A549 (cell line): ENCODE measurements at regions not wholly inside any gene's neighbourhood (a gene's known extent, or its start where the extent isn't known, plus 50 kb on each side); places are given as distances from the start of the nearest gene placed in this dataset.

Experiments used
- ATAC-seq, 2 experiments: fragments of 200-7000 bp in 1 of 2; fragments of >200 bp in 1 of 2; cut with Nextera tagmentation in 1 of 2; cut with Tn5 transposase in 1 of 2; 3 replicates each; pipeline versions ENCODE4 v1.8.0 to v1.9.1; 2018 to 2020; ENCODE audit warnings: mild to moderate bottlenecking in 1 of 2, moderate library complexity in 1 of 2
- CTCF ChIA-PET: fragments of 300-600 bp; sonication (Branson Sonifier 250); formaldehyde crosslinking; extraction: SDS; loops from one replicate; lab custom pipeline; 2021; ENCODE audit warnings: antibody characterized with exemption, inconsistent platforms; lab: Yijun Ruan, JAX
- POLR2A ChIA-PET: fragments of 350-600 bp; formaldehyde crosslinking; extraction: SDS; loops from one replicate; lab custom pipeline; 2021; ENCODE audit warnings: antibody characterized with exemption, inconsistent platforms; lab: Yijun Ruan, JAX
- DNase-seq, 2 experiments: peaks; one replicate each; pipeline versions ENCODE4 v3.0.0 to v3.0.0-alpha.2; 2011 to 2016; ENCODE audit warnings: low read depth in 1 of 2, low spot score in 1 of 2
- FAIRE-seq: peaks from 2 replicates; lab custom pipeline; 2011; peaks lifted over from hg19 to GRCh38; lab: Jason Lieb, UNC
- H3K27ac ChIP-seq, 2 experiments: fragments of >200 bp; sonication (Bioruptor Twin); formaldehyde crosslinking; 3 replicates each; pipeline ENCODE4 v1.5.1; 2016 to 2017
- H3K4me1 ChIP-seq: fragments of >200 bp; sonication (Bioruptor Twin); formaldehyde crosslinking; 3 replicates; pipeline ENCODE4 v1.6.1; 2016
- H3K4me2 ChIP-seq: fragments of >200 bp; sonication (Bioruptor Twin); formaldehyde crosslinking; 3 replicates; pipeline ENCODE4 v1.6.1; 2016
- H3K4me3 ChIP-seq: fragments of >200 bp; sonication (Bioruptor Twin); formaldehyde crosslinking; 3 replicates; pipeline ENCODE4 v1.5.1; 2016
- H3K9me3 ChIP-seq: fragments of >200 bp; sonication (Bioruptor Twin); formaldehyde crosslinking; 3 replicates; pipeline ENCODE4 v1.6.1; 2016
- CBX2 ChIP-seq: fragments of 200-600 bp; sonication (generic); IDR thresholded peaks from 2 replicates; pipeline ENCODE4 v1.6.1; 2016; ENCODE audit warnings: low read depth, mild to moderate bottlenecking, borderline replicate concordance
- CBX8 ChIP-seq: fragments of 200-600 bp; sonication (generic); IDR thresholded peaks from 2 replicates; pipeline ENCODE4 v1.6.1; 2016
- FOSB ChIP-seq: fragments of 250-450 bp; sonication (Bioruptor Pico); IDR thresholded peaks from 2 replicates; pipeline ENCODE4 v1.5.0; 2020; ENCODE audit warnings: mild to moderate bottlenecking, moderate library complexity
- HEYL ChIP-seq: fragments of 250-450 bp; sonication (Bioruptor Pico); IDR thresholded peaks from 2 replicates; pipeline ENCODE4 v1.8.0; 2021; ENCODE audit warnings: mild to moderate bottlenecking, moderate library complexity
- HOXB5 ChIP-seq: fragments of 250-450 bp; sonication (Bioruptor Pico); IDR thresholded peaks from 2 replicates; pipeline ENCODE4 v1.5.0; 2020; ENCODE audit warnings: mild to moderate bottlenecking, moderate library complexity
- JUNB ChIP-seq: fragments of >200 bp; sonication (Bioruptor Twin); formaldehyde crosslinking; IDR thresholded peaks from 2 replicates; pipeline ENCODE4 v1.6.1; 2016
- KDM1A ChIP-seq: fragments of 200-600 bp; sonication (generic); IDR thresholded peaks from 2 replicates; pipeline ENCODE4 v1.6.1; 2016; ENCODE audit warnings: low read depth, mild to moderate bottlenecking
- MYC ChIP-seq: IDR thresholded peaks from 2 replicates; pipeline ENCODE4 v1.6.1; 2012; ENCODE audit warnings: mild to moderate bottlenecking, inconsistent platforms, low read length, improper control_type of control experiment, borderline replicate concordance
- NPAS2 ChIP-seq: fragments of 250-450 bp; sonication (Bioruptor Pico); IDR thresholded peaks from 2 replicates; pipeline ENCODE4 v1.8.0; 2022; ENCODE audit warnings: mild to moderate bottlenecking, moderate library complexity, borderline replicate concordance
- POLR2A ChIP-seq: IDR thresholded peaks from 2 replicates; pipeline ENCODE4 v1.6.1; 2012; ENCODE audit warnings: mild to moderate bottlenecking, low read length
- POLR2AphosphoS2 ChIP-seq: conservative IDR thresholded peaks from 2 replicates; pipeline ENCODE4 v1.6.1; 2012; ENCODE audit warnings: low read length, improper control_type of control experiment, inconsistent platforms
- TFCP2L1 ChIP-seq: fragments of 250-450 bp; sonication (Bioruptor Pico); IDR thresholded peaks from 2 replicates; pipeline ENCODE4 v1.5.0; 2021; ENCODE audit warnings: mild to moderate bottlenecking
- TP53 ChIP-seq: fragments of 250-450 bp; sonication (Bioruptor Pico); IDR thresholded peaks from 2 replicates; pipeline ENCODE4 v1.5.0; 2021; ENCODE audit warnings: mild to moderate bottlenecking, moderate library complexity
- WGBS: methylation state at CpG from one replicate; pipeline ENCODE4 v1.1.6; 2017; ENCODE audit errors: missing lambda C conversion rate; 5-methylcytosine and 5-hydroxymethylcytosine counted together
- TF ChIP-seq, protein P1 (sequence below): fragments of 150-350 bp; IDR thresholded peaks from 2 replicates; pipeline ENCODE4 v1.6.1; 2014; ENCODE audit warnings: low read depth, mild to moderate bottlenecking, low read length
- TF ChIP-seq, protein P2 (sequence below): IDR thresholded peaks from 2 replicates; pipeline ENCODE4 v1.6.1; 2012; ENCODE audit warnings: low read depth, borderline replicate concordance
- TF ChIP-seq, protein P3 (sequence below): IDR thresholded peaks from 2 replicates; pipeline ENCODE4 v1.6.1; 2012
- TF ChIP-seq, protein P4 (sequence below): IDR thresholded peaks from 2 replicates; pipeline ENCODE4 v1.6.1; 2012
- TF ChIP-seq, protein P5 (sequence below): fragments of 200-600 bp; sonication (generic); IDR thresholded peaks from 2 replicates; pipeline ENCODE4 v1.6.1; 2016; ENCODE audit warnings: antibody characterized with exemption, mild to moderate bottlenecking, moderate library complexity

DNA sequence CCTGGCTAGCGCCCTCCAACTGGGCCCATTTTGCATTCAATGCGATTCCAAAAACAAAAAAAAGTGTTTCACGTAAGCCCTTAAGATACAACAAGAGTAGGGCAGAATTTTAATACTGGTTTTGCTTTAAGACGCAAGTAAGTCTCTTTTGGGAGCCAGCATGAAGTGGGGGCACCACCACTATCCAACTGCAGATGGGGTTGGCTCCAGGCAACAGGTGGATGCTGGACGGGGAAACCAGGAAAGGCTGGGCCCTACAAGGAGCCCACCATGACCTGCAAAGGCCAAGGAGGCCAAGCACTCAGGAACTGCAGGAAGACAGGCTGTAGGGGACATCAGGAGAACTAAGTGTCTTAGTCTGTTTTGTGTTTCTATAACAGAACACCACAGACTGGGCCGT lies 86.5 kb upstream of the INSIG1 start:
- H3K9me3 ChIP-seq, result no peaks in the 10 kb centered on the region
- no peak for TF ChIP-seq KDM1A
- TF ChIP-seq, protein P1, sequence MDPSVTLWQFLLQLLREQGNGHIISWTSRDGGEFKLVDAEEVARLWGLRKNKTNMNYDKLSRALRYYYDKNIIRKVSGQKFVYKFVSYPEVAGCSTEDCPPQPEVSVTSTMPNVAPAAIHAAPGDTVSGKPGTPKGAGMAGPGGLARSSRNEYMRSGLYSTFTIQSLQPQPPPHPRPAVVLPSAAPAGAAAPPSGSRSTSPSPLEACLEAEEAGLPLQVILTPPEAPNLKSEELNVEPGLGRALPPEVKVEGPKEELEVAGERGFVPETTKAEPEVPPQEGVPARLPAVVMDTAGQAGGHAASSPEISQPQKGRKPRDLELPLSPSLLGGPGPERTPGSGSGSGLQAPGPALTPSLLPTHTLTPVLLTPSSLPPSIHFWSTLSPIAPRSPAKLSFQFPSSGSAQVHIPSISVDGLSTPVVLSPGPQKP, result no peak
- TF ChIP-seq, protein P2, sequence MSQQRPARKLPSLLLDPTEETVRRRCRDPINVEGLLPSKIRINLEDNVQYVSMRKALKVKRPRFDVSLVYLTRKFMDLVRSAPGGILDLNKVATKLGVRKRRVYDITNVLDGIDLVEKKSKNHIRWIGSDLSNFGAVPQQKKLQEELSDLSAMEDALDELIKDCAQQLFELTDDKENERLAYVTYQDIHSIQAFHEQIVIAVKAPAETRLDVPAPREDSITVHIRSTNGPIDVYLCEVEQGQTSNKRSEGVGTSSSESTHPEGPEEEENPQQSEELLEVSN, result no peak
- no peak for TF ChIP-seq CBX2
- TF ChIP-seq POLR2A, result no peak
- no peak for TF ChIP-seq MYC
- TF ChIP-seq, protein P3, sequence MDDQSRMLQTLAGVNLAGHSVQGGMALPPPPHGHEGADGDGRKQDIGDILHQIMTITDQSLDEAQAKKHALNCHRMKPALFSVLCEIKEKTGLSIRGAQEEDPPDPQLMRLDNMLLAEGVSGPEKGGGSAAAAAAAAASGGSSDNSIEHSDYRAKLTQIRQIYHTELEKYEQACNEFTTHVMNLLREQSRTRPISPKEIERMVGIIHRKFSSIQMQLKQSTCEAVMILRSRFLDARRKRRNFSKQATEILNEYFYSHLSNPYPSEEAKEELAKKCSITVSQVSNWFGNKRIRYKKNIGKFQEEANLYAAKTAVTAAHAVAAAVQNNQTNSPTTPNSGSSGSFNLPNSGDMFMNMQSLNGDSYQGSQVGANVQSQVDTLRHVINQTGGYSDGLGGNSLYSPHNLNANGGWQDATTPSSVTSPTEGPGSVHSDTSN, result no peak
- TF ChIP-seq, protein P4, sequence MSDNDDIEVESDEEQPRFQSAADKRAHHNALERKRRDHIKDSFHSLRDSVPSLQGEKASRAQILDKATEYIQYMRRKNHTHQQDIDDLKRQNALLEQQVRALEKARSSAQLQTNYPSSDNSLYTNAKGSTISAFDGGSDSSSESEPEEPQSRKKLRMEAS, result no peak
- TF ChIP-seq FOSB, result no peak
- TF ChIP-seq, protein P5, sequence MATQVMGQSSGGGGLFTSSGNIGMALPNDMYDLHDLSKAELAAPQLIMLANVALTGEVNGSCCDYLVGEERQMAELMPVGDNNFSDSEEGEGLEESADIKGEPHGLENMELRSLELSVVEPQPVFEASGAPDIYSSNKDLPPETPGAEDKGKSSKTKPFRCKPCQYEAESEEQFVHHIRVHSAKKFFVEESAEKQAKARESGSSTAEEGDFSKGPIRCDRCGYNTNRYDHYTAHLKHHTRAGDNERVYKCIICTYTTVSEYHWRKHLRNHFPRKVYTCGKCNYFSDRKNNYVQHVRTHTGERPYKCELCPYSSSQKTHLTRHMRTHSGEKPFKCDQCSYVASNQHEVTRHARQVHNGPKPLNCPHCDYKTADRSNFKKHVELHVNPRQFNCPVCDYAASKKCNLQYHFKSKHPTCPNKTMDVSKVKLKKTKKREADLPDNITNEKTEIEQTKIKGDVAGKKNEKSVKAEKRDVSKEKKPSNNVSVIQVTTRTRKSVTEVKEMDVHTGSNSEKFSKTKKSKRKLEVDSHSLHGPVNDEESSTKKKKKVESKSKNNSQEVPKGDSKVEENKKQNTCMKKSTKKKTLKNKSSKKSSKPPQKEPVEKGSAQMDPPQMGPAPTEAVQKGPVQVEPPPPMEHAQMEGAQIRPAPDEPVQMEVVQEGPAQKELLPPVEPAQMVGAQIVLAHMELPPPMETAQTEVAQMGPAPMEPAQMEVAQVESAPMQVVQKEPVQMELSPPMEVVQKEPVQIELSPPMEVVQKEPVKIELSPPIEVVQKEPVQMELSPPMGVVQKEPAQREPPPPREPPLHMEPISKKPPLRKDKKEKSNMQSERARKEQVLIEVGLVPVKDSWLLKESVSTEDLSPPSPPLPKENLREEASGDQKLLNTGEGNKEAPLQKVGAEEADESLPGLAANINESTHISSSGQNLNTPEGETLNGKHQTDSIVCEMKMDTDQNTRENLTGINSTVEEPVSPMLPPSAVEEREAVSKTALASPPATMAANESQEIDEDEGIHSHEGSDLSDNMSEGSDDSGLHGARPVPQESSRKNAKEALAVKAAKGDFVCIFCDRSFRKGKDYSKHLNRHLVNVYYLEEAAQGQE, result no peak
- TF ChIP-seq CBX8, result no peak
- TF ChIP-seq JUNB, result no peak
- no peak for TF ChIP-seq TFCP2L1 (CRISPR knock-in tag)
- no peak for TF ChIP-seq TP53 (CRISPR knock-in tag)
- TF ChIP-seq POLR2AphosphoS2, result no peak
- no peak for TF ChIP-seq NPAS2
- no peak for DNase-seq
- H3K4me2 ChIP-seq, result no peak overlapping the region
- H3K27ac ChIP-seq, result no peak overlapping the region
- H3K4me3 ChIP-seq, result no peak overlapping the region
- ChIA-PET POLR2A (no interaction called here), CTCF (no interaction called here)
- FAIRE-seq, result no peak
- 81% methylated on average over 6 of the region's 6 CpGs for WGBS
- peaks cover 26% of the 10 kb centered on the region for H3K4me1 ChIP-seq
- ATAC-seq, result no peak

DNA sequence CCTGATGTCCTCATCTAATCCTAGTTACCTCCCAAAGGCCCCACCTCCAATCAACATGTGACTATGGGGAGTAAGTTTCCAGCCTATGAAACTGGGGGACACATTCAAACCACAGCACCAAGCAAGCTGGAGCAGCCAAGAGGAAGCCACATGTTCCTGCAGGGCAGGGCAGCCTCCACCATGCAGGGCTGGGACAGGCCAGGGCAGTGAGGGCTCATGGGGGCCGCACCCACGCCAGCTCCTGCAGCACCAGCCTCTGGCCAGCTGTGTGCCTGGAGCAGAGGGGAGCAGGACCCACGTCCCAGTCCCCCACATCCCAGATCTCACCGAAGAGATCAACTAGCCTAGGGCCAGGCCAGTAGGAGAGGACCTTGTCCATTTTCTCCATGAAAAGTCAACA lies 85.9 kb upstream of the INSIG1 start:
- H3K4me3 ChIP-seq, result no peak overlapping the region
- peak overlapping the region in 1 of 2 experiments; percentile 20; a peak in 1 of 6 replicates for H3K27ac ChIP-seq
- no peaks in the 10 kb centered on the region for H3K9me3 ChIP-seq
- 72% methylated on average over 3 of the region's 4 CpGs for WGBS
- ATAC-seq (0 out of 6 replicates have a peak, but pooled peaks of 1 of the 2 experiments have one; percentile 13), FAIRE-seq (no peak), DNase-seq (no peak)
- no peak overlapping the region for H3K4me2 ChIP-seq
- POLR2A ChIA-PET, result interaction anchor here (1.2 kb wide), 1 partner anchor 86 kb away, joined by 4 read pairs; the partner anchor contains the start of gene INSIG1
- H3K4me1 ChIP-seq, result peaks cover 26% of the 10 kb centered on the region
- CTCF ChIA-PET, result interaction anchor here (1.6 kb wide), 1 partner anchor 133 kb away, joined by 4 read pairs; no protein-coding TSS in a partner anchor
- no peak for TF ChIP-seq HEYL
- no peak for TF ChIP-seq HOXB5
